Astrocyte (in vitro differentiated cells and primary cell): ENCODE measurements at regions not wholly inside any gene's neighbourhood (a gene's known extent, or its start where the extent isn't known, plus 50 kb on each side); places are given as distances from the start of the nearest gene placed in this dataset.

Source experiments
- DNase-seq: peaks from one replicate; pipeline ENCODE4 v3.0.0-alpha.2; 2010; ENCODE audit warnings: low read depth
- FAIRE-seq: peaks from 2 replicates; lab custom pipeline; 2011; peaks lifted over from hg19 to GRCh38; lab: Jason Lieb, UNC
- H2AFZ ChIP-seq: 2 replicates; pipeline ENCODE4 v1.6.0; 2012; ENCODE audit warnings: low read depth, low read length, inconsistent platforms
- H3K27ac ChIP-seq: 2 replicates; pipeline ENCODE4 v1.5.1; 2011; ENCODE audit warnings: low read depth, low read length, inconsistent platforms
- H3K27me3 ChIP-seq: 2 replicates; pipeline ENCODE4 v1.6.0; 2011; ENCODE audit warnings: low read length, inconsistent platforms; ENCODE audit not compliant: insufficient read depth
- H3K36me3 ChIP-seq: 2 replicates; pipeline ENCODE4 v1.5.1; 2011; ENCODE audit warnings: low read length, inconsistent platforms; ENCODE audit not compliant: insufficient read depth
- H3K4me1 ChIP-seq: 2 replicates; pipeline ENCODE4 v1.5.1; 2011; ENCODE audit warnings: low read length, inconsistent platforms; ENCODE audit not compliant: insufficient read depth
- H3K4me2 ChIP-seq: 2 replicates; pipeline ENCODE4 v1.6.0; 2012; ENCODE audit warnings: low read length, inconsistent platforms
- H3K4me3 ChIP-seq: 2 replicates; pipeline ENCODE4 v1.5.1; 2011; ENCODE audit warnings: low read depth, mild to moderate bottlenecking, low read length, inconsistent platforms; ENCODE audit not compliant: insufficient read depth
- H3K79me2 ChIP-seq: 2 replicates; pipeline ENCODE4 v1.6.0; 2012; ENCODE audit warnings: mild to moderate bottlenecking, low read length, inconsistent platforms; ENCODE audit not compliant: insufficient read depth
- H3K9ac ChIP-seq: 2 replicates; pipeline ENCODE4 v1.6.0; 2012; ENCODE audit warnings: mild to moderate bottlenecking, low read length, inconsistent platforms
- H3K9me3 ChIP-seq: 2 replicates; pipeline ENCODE4 v1.5.1; 2012; ENCODE audit warnings: low read depth, mild to moderate bottlenecking, low read length, inconsistent platforms; ENCODE audit not compliant: insufficient read depth
- H4K20me1 ChIP-seq: 2 replicates; pipeline ENCODE4 v1.6.0; 2012; ENCODE audit warnings: low read length, inconsistent platforms; ENCODE audit not compliant: insufficient read depth
- H3K27ac Mint-ChIP-seq: one replicate; pipeline ENCODE4 v1.8.0; 2021; ENCODE audit warnings: mild to moderate bottlenecking, mixed read lengths; ENCODE audit not compliant: unreplicated experiment
- H3K27me3 Mint-ChIP-seq: one replicate; pipeline ENCODE4 v1.8.0; 2021; ENCODE audit warnings: low read depth, mixed read lengths; ENCODE audit not compliant: unreplicated experiment
- H3K36me3 Mint-ChIP-seq: one replicate; pipeline ENCODE4 v1.8.0; 2021; ENCODE audit warnings: low read depth, mixed read lengths; ENCODE audit not compliant: unreplicated experiment
- H3K4me1 Mint-ChIP-seq: one replicate; pipeline ENCODE4 v1.8.0; 2021; ENCODE audit warnings: low read depth, mixed read lengths; ENCODE audit not compliant: unreplicated experiment
- H3K4me3 Mint-ChIP-seq: one replicate; pipeline ENCODE4 v1.8.0; 2021; ENCODE audit warnings: mild to moderate bottlenecking, moderate library complexity, mixed read lengths; ENCODE audit not compliant: unreplicated experiment
- H3K9me3 Mint-ChIP-seq: one replicate; pipeline ENCODE4 v1.8.0; 2021; ENCODE audit warnings: mild to moderate bottlenecking, mixed read lengths; ENCODE audit not compliant: unreplicated experiment
- CTCF ChIP-seq: IDR thresholded peaks from 2 replicates; pipeline ENCODE4 v1.5.1; 2011; ENCODE audit warnings: low read depth, mild to moderate bottlenecking, inconsistent platforms, low read length, moderate library complexity; ENCODE audit not compliant: insufficient read depth
- EZH2 ChIP-seq: IDR thresholded peaks from 2 replicates; pipeline ENCODE4 v1.6.1; 2012; ENCODE audit warnings: mild to moderate bottlenecking, low read length, inconsistent platforms; ENCODE audit not compliant: insufficient read depth

GRCh38 chr6:6058054-6058444 is 51.3 kb upstream of the NRN1 start:
- H3K4me1 Mint-ChIP-seq: no peaks in the 10 kb centered on the region
- H3K4me3 Mint-ChIP-seq: no peak overlapping the region
- Histone ChIP-seq H3K4me3 (no peak overlapping the region), H4K20me1 (no peaks in the 10 kb centered on the region), H3K4me1 (no peaks in the 10 kb centered on the region), H3K79me2 (no peaks in the 10 kb centered on the region), H3K27ac (no peak overlapping the region), H2AFZ (no peak overlapping the region), H3K4me2 (no peak overlapping the region), H3K36me3 (no peaks in the 10 kb centered on the region), H3K9me3 (no peaks in the 10 kb centered on the region), H3K9ac (no peak overlapping the region), H3K27me3 (peaks cover 2% of the 10 kb centered on the region)
- no peak for TF ChIP-seq EZH2
- TF ChIP-seq CTCF: no peak
- FAIRE-seq (no peak), DNase-seq (no peak)
- peaks cover 3% of the 10 kb centered on the region for H3K9me3 Mint-ChIP-seq
- no peaks in the 10 kb centered on the region for H3K36me3 Mint-ChIP-seq
- H3K27ac Mint-ChIP-seq: no peak overlapping the region
- H3K27me3 Mint-ChIP-seq: peaks cover 25% of the 10 kb centered on the region

GRCh38 chr6:6057442-6058053 is 50.8 kb upstream of the NRN1 start:
- Histone ChIP-seq H3K36me3 (no peaks in the 10 kb centered on the region), H3K4me3 (no peak overlapping the region), H3K27me3 (peaks cover 2% of the 10 kb centered on the region), H3K4me2 (no peak overlapping the region), H2AFZ (no peak overlapping the region), H3K27ac (no peak overlapping the region), H4K20me1 (no peaks in the 10 kb centered on the region), H3K79me2 (no peaks in the 10 kb centered on the region), H3K4me1 (no peaks in the 10 kb centered on the region), H3K9me3 (no peaks in the 10 kb centered on the region), H3K9ac (no peak overlapping the region)
- DNase-seq: no peak
- no peak overlapping the region for H3K27ac Mint-ChIP-seq
- H3K4me1 Mint-ChIP-seq: no peaks in the 10 kb centered on the region
- TF ChIP-seq EZH2 (no peak), CTCF (peak; percentile 46)
- H3K9me3 Mint-ChIP-seq: peaks cover 3% of the 10 kb centered on the region
- no peak overlapping the region for H3K4me3 Mint-ChIP-seq
- H3K27me3 Mint-ChIP-seq: peaks cover 26% of the 10 kb centered on the region
- no peak for FAIRE-seq
- no peaks in the 10 kb centered on the region for H3K36me3 Mint-ChIP-seq
